GM19351 (cell line): ENCODE measurements at regions not wholly inside any gene's neighbourhood (a gene's known extent, or its start where the extent isn't known, plus 50 kb on each side); places are given as distances from the start of the nearest gene placed in this dataset.
A peak's percentile ranks its signal among the peaks of the same experiment; 100 is the strongest.

ENCODE experiments used
- ATAC-seq: cut with Tn5 transposase; IDR thresholded peaks from one replicate; pipeline ENCODE4 v1.9.1; 2021; ENCODE audit warnings: mild to moderate bottlenecking, moderate library complexity; ENCODE audit not compliant: unreplicated experiment

- no peak for ATAC-seq
Measured at GRCh38 chr22:46064966-46065666, 85.2 kb upstream of the PPARA start.

- no peak for ATAC-seq
Measured at GRCh38 chr22:46065691-46066454, 84.5 kb upstream of the PPARA start.

GRCh38 chr22:46066691-46067090 lies 83.6 kb upstream of the PPARA start:
- ATAC-seq: no peak

GRCh38 chr22:46067159-46068111 lies 82.9 kb upstream of the PPARA start:
- ATAC-seq: no peak

GRCh38 chr22:46068181-46068592 lies 82.1 kb upstream of the PPARA start:
- ATAC-seq: no peak

- no peak for ATAC-seq
Measured at GRCh38 chr22:46068593-46069491, 81.5 kb upstream of the PPARA start.

- ATAC-seq: no peak
Measured at GRCh38 chr22:46069521-46070214, 80.7 kb upstream of the PPARA start.

GRCh38 chr22:46070215-46070802 lies 80.0 kb upstream of the PPARA start:
- peak; percentile 13 for ATAC-seq

GRCh38 chr22:46070803-46071450 lies 79.4 kb upstream of the PPARA start:
- peak; percentile 33 for ATAC-seq

GRCh38 chr22:46071451-46072109 lies 78.7 kb upstream of the PPARA start:
- ATAC-seq: peak; percentile 22

GRCh38 chr22:46072110-46072881 lies 78.0 kb upstream of the PPARA start:
- ATAC-seq: no peak

- ATAC-seq: no peak
Measured at GRCh38 chr22:46072981-46073682, 77.2 kb upstream of the PPARA start.

GRCh38 chr22:46073683-46074504 lies 76.4 kb upstream of the PPARA start:
- no peak for ATAC-seq

GRCh38 chr22:46074771-46075551 lies 75.4 kb upstream of the PPARA start:
- no peak for ATAC-seq
